ENCODE measurements at regions not wholly inside any gene's neighbourhood (a gene's known extent, or its start where the extent isn't known, plus 50 kb on each side); places are given as distances from the start of the nearest gene placed in this dataset.

DNA sequence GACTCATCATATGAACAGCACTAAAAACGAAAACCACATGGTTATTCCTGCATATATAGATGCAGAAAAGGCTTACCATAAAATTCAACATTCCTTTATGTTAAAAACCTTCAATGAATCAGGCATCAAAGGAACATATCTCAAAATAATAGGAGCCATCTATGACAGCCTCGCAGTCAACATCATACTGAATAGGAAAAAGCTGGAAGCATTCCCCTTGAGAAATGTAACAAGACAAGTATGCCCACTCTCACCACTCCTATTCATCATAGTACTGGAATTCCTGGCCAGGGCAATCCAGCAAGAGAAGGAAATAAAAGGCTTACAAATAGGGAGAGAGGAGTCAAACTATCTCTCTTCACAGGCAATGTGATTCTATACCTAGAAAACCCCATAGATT lies 179.6 kb upstream of the HTR2A start:
- TF ChIP-seq, protein P1, sequence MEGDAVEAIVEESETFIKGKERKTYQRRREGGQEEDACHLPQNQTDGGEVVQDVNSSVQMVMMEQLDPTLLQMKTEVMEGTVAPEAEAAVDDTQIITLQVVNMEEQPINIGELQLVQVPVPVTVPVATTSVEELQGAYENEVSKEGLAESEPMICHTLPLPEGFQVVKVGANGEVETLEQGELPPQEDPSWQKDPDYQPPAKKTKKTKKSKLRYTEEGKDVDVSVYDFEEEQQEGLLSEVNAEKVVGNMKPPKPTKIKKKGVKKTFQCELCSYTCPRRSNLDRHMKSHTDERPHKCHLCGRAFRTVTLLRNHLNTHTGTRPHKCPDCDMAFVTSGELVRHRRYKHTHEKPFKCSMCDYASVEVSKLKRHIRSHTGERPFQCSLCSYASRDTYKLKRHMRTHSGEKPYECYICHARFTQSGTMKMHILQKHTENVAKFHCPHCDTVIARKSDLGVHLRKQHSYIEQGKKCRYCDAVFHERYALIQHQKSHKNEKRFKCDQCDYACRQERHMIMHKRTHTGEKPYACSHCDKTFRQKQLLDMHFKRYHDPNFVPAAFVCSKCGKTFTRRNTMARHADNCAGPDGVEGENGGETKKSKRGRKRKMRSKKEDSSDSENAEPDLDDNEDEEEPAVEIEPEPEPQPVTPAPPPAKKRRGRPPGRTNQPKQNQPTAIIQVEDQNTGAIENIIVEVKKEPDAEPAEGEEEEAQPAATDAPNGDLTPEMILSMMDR (IDR thresholded peaks at IDR 0.05): no peak
- TF ChIP-seq POLR2A (IDR thresholded peaks at IDR 0.05): no peak
